ENCODE measurements at regions not wholly inside any gene's neighbourhood (a gene's known extent, or its start where the extent isn't known, plus 50 kb on each side); places are given as distances from the start of the nearest gene placed in this dataset.

GRCh38 chr11:41878095-41878494, 418.6 kb upstream of the LRRC4C start:
- H3K27ac ChIP-seq (ENCODE audit: low read length) = no peak overlapping the region
- no peaks in the 10 kb centered on the region for H3K27me3 ChIP-seq (ENCODE audit: control insufficient read depth, insufficient read depth, low read length)
- Mint-ChIP-seq H3K4me1 (no peaks in the 10 kb centered on the region), H3K27me3 (ENCODE audit: low read depth in 2 of 2) (no peaks in the 10 kb centered on the region), H3K36me3 (no peaks in the 10 kb centered on the region), H3K27ac (no peak overlapping the region), H3K4me3 (no peak overlapping the region), H3K9me3 (peaks cover 15 to 35% of the 10 kb centered on the region in 2 donors)
- no peaks in the 10 kb centered on the region for H3K4me1 ChIP-seq (ENCODE audit: control insufficient read depth, insufficient read depth, low read length)
- peaks cover 2% of the 10 kb centered on the region for H3K9me3 ChIP-seq (ENCODE audit: control insufficient read depth, insufficient read depth, low read length)
- intact Hi-C loops (cut with micrococcal nuclease) = no loop called here
- no peak overlapping the region for H3K4me3 ChIP-seq (ENCODE audit: low read length)
- H3K36me3 ChIP-seq (ENCODE audit: control insufficient read depth, insufficient read depth, low read length) = no peaks in the 10 kb centered on the region
- TF ChIP-seq CTCF (IDR thresholded peaks at IDR 0.05) = no peak
- no peak for DNase-seq
- 92% methylated on average over 2 of the region's 2 CpGs for WGBS (ENCODE audit: insufficient coverage)
- ATAC-seq = no peak

- ATAC-seq (no peak), DNase-seq (no peak)
- Histone ChIP-seq H3K9me3 (ENCODE audit: control insufficient read depth, insufficient read depth, low read length) (peaks cover 2% of the 10 kb centered on the region), H3K27ac (ENCODE audit: low read length) (no peak overlapping the region), H3K36me3 (ENCODE audit: control insufficient read depth, insufficient read depth, low read length) (no peaks in the 10 kb centered on the region), H3K27me3 (ENCODE audit: control insufficient read depth, insufficient read depth, low read length) (no peaks in the 10 kb centered on the region), H3K4me1 (ENCODE audit: control insufficient read depth, insufficient read depth, low read length) (no peaks in the 10 kb centered on the region), H3K4me3 (ENCODE audit: low read length) (no peak overlapping the region)
- Mint-ChIP-seq H3K4me1 (no peaks in the 10 kb centered on the region), H3K27ac (no peak overlapping the region), H3K9me3 (peaks cover 13 to 32% of the 10 kb centered on the region in 2 donors), H3K27me3 (ENCODE audit: low read depth in 2 of 2) (no peaks in the 10 kb centered on the region), H3K36me3 (no peaks in the 10 kb centered on the region), H3K4me3 (no peak overlapping the region)
- TF ChIP-seq CTCF (IDR thresholded peaks at IDR 0.05) = no peak
- intact Hi-C loops (cut with micrococcal nuclease) = no loop called here
These were observed 419.8 kb upstream of the LRRC4C start for GRCh38 chr11:41879214-41879613.

GRCh38 chr11:41895081-41895480, 435.6 kb upstream of the LRRC4C start:
- no peaks in the 10 kb centered on the region for H3K36me3 Mint-ChIP-seq
- intact Hi-C loops (cut with micrococcal nuclease) = no loop called here
- ATAC-seq = no peak
- no peaks in the 10 kb centered on the region for H3K27me3 ChIP-seq (ENCODE audit: control insufficient read depth, insufficient read depth, low read length)
- peaks cover 2% of the 10 kb centered on the region for H3K9me3 ChIP-seq (ENCODE audit: control insufficient read depth, insufficient read depth, low read length)
- H3K4me1 Mint-ChIP-seq = no peaks in the 10 kb centered on the region
- H3K36me3 ChIP-seq (ENCODE audit: control insufficient read depth, insufficient read depth, low read length) = no peaks in the 10 kb centered on the region
- no peak overlapping the region for H3K4me3 Mint-ChIP-seq
- no peak for TF ChIP-seq CTCF (IDR thresholded peaks at IDR 0.05)
- no peak overlapping the region for H3K4me3 ChIP-seq (ENCODE audit: low read length)
- no peaks in the 10 kb centered on the region for H3K27me3 Mint-ChIP-seq (ENCODE audit: low read depth in 2 of 2)
- H3K27ac Mint-ChIP-seq = no peak overlapping the region
- DNase-seq = no peak
- H3K4me1 ChIP-seq (ENCODE audit: control insufficient read depth, insufficient read depth, low read length) = no peaks in the 10 kb centered on the region
- H3K27ac ChIP-seq (ENCODE audit: low read length) = no peak overlapping the region
- H3K9me3 Mint-ChIP-seq = peaks cover 6% of the 10 kb centered on the region in 2 donors

GRCh38 chr11:41897991-41898390, 438.5 kb upstream of the LRRC4C start:
- no peak overlapping the region for H3K27ac ChIP-seq (ENCODE audit: low read length)
- DNase-seq (no peak), ATAC-seq (no peak)
- H3K27ac Mint-ChIP-seq = no peak overlapping the region
- no peak for TF ChIP-seq CTCF (IDR thresholded peaks at IDR 0.05)
- no peaks in the 10 kb centered on the region for H3K36me3 ChIP-seq (ENCODE audit: control insufficient read depth, insufficient read depth, low read length)
- no peak overlapping the region for H3K4me3 Mint-ChIP-seq
- intact Hi-C loops (cut with micrococcal nuclease) = no loop called here
- no peaks in the 10 kb centered on the region for H3K36me3 Mint-ChIP-seq
- H3K4me3 ChIP-seq (ENCODE audit: low read length) = no peak overlapping the region
- peaks cover 2% of the 10 kb centered on the region for H3K9me3 ChIP-seq (ENCODE audit: control insufficient read depth, insufficient read depth, low read length)
- no peaks in the 10 kb centered on the region for H3K4me1 ChIP-seq (ENCODE audit: control insufficient read depth, insufficient read depth, low read length)
- whole genome bisulfite sequencing (ENCODE audit: insufficient coverage) = 83% methylated on average over 1 of the region's 2 CpGs
- no peaks in the 10 kb centered on the region for H3K27me3 ChIP-seq (ENCODE audit: control insufficient read depth, insufficient read depth, low read length)
- peaks cover 11 to 14% of the 10 kb centered on the region in 2 donors for H3K9me3 Mint-ChIP-seq
- H3K4me1 Mint-ChIP-seq = no peaks in the 10 kb centered on the region
- H3K27me3 Mint-ChIP-seq (ENCODE audit: low read depth in 2 of 2) = no peaks in the 10 kb centered on the region

Data from natural killer cell (primary cell).